Activated naive CD8-positive, alpha-beta T cell treated with anti-CD3 and anti-CD28 coated beads, Interleukin-2, amount 50 U/mL, for 24 hours (primary cell): ENCODE measurements at regions not wholly inside any gene's neighbourhood (a gene's known extent, or its start where the extent isn't known, plus 50 kb on each side); places are given as distances from the start of the nearest gene placed in this dataset.

ENCODE experiments used
- ATAC-seq: fragments of 150-1000 bp; cut with Tn5 transposase; one replicate; pipeline ENCODE4 v1.10.0; 2021
- DNase-seq: peaks from one replicate; pipeline ENCODE4 v3.0.0; 2021
- H3K27ac Mint-ChIP-seq: one replicate; pipeline ENCODE4 v1.8.0; 2021; ENCODE audit warnings: mild to moderate bottlenecking, mixed read lengths
- H3K27me3 Mint-ChIP-seq: one replicate; pipeline ENCODE4 v1.8.0; 2021; ENCODE audit warnings: mixed read lengths
- H3K36me3 Mint-ChIP-seq: one replicate; pipeline ENCODE4 v1.8.0; 2021; ENCODE audit warnings: low read depth, mixed read lengths
- H3K4me1 Mint-ChIP-seq: one replicate; pipeline ENCODE4 v1.8.0; 2021; ENCODE audit warnings: mixed read lengths
- H3K4me3 Mint-ChIP-seq: one replicate; pipeline ENCODE4 v1.8.0; 2021; ENCODE audit warnings: mild to moderate bottlenecking, moderate library complexity, mixed read lengths
- H3K9me3 Mint-ChIP-seq: one replicate; pipeline ENCODE4 v1.8.0; 2021; ENCODE audit warnings: mixed read lengths

DNA sequence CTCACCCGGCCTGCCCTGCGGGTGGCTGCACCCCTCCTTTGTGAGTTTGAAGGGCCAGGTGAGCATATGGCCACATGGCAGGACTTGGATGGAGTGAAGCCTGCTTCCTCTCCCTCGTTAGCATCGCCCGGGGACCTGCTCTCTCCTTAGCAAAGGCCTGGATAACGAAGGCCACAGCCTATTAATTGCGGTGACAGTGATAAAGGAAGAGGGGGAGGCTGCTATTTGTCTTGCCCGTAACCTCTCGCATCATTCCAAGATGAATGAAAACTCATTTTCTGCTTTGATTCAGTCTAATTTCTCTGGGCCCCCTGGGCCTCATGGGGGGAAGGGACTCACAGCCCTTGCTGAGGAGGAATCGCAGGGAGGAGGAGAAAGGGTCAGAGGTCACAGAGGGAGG is 68.5 kb upstream of the LHX1 start:
- no peak overlapping the region for H3K4me3 Mint-ChIP-seq
- no peak for ATAC-seq
- no peak overlapping the region for H3K27ac Mint-ChIP-seq
- H3K36me3 Mint-ChIP-seq, result no peaks in the 10 kb centered on the region
- no peaks in the 10 kb centered on the region for H3K4me1 Mint-ChIP-seq
- no peak for DNase-seq
- H3K27me3 Mint-ChIP-seq, result peaks cover 12% of the 10 kb centered on the region
- H3K9me3 Mint-ChIP-seq, result no peaks in the 10 kb centered on the region

DNA sequence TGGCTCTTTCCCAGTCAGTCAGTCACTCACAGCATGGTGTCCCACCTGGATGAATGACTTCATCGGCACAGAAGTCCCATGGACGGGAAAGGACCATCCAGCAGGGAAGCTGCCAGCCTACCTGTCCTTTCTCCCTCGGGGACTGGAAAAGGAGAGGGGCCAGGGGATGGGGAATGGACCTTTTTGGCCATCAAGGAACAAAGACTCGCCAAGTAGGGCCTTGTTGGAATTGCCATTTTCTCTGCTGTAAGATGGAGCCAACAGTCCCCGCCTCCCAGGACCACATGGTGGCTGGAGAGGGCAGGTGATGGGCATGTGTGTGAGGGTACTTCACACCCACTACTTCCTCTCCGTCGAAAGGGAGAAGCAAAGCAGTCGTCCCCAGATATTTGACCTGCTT is 67.8 kb upstream of the LHX1 start:
- no peak overlapping the region for H3K27ac Mint-ChIP-seq
- no peak overlapping the region for H3K4me3 Mint-ChIP-seq
- H3K4me1 Mint-ChIP-seq, result no peaks in the 10 kb centered on the region
- no peaks in the 10 kb centered on the region for H3K9me3 Mint-ChIP-seq
- peaks cover 9% of the 10 kb centered on the region for H3K27me3 Mint-ChIP-seq
- DNase-seq, result no peak
- no peaks in the 10 kb centered on the region for H3K36me3 Mint-ChIP-seq
- no peak for ATAC-seq

DNA sequence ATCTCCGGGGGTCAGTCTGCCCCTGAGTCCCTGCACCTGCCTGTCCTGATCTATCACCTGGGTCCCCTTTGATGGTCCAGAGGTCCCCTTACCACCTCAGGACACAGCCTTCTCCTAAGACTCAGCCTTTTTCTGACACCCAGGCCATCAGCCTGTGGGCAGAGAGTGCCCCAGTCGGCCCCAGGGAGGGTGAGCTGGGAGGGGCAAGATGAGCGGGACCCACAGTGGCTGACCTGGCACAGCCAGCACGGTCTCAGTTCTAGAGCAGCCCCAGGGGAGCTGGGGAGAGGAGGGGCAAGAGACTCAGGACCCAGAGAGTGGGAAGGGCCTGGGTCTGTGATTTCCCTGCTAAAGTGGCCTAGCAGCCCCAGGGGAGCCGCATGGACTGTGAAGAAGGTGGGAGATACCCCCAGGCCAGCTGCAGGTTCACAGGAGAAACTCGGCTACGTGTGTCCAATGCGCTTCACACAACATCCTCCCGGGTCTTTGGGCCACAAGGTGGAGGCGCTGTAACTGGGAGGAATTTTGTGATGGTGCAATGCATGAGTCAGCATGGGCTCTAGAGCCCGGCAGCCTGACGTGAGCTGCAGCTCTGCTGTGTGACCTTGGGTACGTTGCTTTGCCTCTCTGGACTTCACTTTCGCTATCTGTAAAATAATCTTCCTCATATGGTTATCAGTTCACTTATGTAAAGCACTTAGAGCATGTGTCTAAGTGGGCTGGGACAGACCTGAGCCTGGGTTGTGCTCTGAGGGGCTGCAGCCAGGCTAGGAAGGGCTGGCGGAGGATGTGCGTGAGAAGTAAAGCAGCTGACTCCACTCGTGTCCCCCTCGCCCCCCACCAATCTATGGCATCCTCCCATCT is 67.2 kb upstream of the LHX1 start:
- no peak overlapping the region for H3K4me3 Mint-ChIP-seq
- no peak for DNase-seq
- ATAC-seq, result no peak
- H3K4me1 Mint-ChIP-seq, result no peaks in the 10 kb centered on the region
- no peak overlapping the region for H3K27ac Mint-ChIP-seq
- no peaks in the 10 kb centered on the region for H3K36me3 Mint-ChIP-seq
- peaks cover 9% of the 10 kb centered on the region for H3K27me3 Mint-ChIP-seq
- no peaks in the 10 kb centered on the region for H3K9me3 Mint-ChIP-seq

DNA sequence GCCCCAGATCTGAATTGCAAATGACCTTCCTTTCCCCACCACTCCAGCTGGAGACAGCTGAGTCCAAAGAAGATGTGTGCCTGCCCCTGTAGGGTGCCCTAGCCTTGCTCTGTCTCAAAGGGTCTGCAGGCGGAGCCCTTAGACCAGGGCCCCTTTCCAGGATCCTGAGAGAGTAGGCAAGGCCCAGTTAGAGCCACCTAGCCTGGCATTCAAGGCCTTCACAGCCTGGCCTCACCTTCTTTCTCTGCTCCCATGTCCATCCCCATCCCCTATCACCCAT is 66.6 kb upstream of the LHX1 start:
- ATAC-seq (no peak), DNase-seq (no peak)
- H3K4me1 Mint-ChIP-seq, result peaks cover 3% of the 10 kb centered on the region
- H3K27ac Mint-ChIP-seq, result no peak overlapping the region
- H3K4me3 Mint-ChIP-seq, result no peak overlapping the region
- no peaks in the 10 kb centered on the region for H3K9me3 Mint-ChIP-seq
- peaks cover 9% of the 10 kb centered on the region for H3K27me3 Mint-ChIP-seq
- no peaks in the 10 kb centered on the region for H3K36me3 Mint-ChIP-seq

DNA sequence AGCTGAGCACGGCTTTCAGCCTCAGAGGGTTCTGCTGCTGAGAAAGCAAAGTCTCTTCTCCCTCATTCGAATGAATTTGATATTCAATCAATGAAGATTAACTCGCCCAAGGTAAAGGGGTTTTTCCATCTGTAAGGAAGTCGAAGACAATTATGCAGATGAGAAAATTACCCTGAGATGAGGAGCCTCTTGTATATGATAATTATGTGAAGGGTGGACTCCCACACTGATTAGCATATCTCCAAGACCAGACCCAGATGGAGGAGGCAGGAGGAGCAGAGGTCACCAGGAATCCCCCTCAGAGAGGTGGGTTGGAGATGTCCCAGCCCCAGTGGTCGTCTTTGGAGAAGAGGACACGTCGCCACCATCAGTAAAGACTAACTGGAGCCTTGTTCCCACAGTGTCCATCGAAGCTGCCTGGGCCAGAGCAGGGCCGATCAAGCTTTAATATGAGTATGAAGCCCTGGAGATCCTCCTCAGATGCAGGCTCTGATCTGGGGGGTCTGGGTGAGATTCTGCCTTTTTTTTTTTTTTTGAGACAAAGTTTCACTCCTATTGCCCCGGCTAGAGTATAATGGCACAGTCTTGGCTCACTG is 61.5 kb upstream of the LHX1 start:
- Mint-ChIP-seq H3K27ac (no peak overlapping the region), H3K36me3 (no peaks in the 10 kb centered on the region), H3K4me3 (no peak overlapping the region), H3K9me3 (peaks cover under 1% of the 10 kb centered on the region), H3K4me1 (peaks cover 3% of the 10 kb centered on the region), H3K27me3 (peaks cover 11% of the 10 kb centered on the region)
- ATAC-seq (no peak), DNase-seq (no peak)

DNA sequence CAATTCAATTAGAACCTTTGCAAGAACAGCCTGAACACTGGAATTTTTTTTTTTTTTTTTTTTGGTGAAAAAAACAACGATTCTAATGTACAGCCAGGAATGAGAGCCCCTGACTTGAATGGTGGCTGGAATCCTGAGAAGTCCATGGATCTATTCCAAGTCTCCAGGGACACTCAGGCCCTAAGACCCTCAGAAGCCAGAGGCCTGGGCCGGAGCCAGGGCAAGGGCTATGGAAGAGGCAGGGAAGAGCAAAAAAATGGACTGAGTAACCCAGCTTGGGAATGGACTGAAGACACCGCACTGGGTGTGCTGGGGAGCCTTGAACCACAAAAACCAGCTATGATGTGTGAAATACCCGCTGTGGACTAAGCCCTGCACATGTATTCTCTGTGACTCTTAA is 60.3 kb upstream of the LHX1 start:
- Mint-ChIP-seq H3K4me1 (peaks cover 3% of the 10 kb centered on the region), H3K36me3 (no peaks in the 10 kb centered on the region), H3K27me3 (peaks cover 21% of the 10 kb centered on the region), H3K9me3 (peaks cover 7% of the 10 kb centered on the region), H3K27ac (no peak overlapping the region), H3K4me3 (no peak overlapping the region)
- ATAC-seq (no peak), DNase-seq (no peak)

DNA sequence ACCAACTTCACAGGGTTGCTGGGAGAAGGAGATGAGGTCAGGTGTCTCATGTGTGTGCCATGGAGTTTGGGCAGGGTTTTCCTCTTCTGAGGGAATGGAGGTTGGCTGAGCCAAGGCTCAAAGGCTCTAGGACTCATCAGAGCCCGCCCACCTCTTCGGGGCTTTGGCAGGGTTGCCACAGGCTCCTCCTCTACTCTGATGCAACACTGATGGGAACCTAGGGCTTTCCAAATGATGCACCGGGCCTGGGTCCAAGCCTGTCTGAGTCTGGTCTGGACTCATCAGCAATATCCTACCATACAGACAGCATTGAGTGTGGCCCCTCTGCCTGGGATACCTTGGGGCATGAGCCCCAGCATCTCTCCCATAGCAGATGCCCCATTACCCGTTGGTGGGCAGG is 59.5 kb upstream of the LHX1 start:
- H3K9me3 Mint-ChIP-seq, result peaks cover 12% of the 10 kb centered on the region
- ATAC-seq (no peak), DNase-seq (no peak)
- H3K4me3 Mint-ChIP-seq, result no peak overlapping the region
- H3K4me1 Mint-ChIP-seq, result peaks cover 3% of the 10 kb centered on the region
- peaks cover 28% of the 10 kb centered on the region for H3K27me3 Mint-ChIP-seq
- H3K27ac Mint-ChIP-seq, result no peak overlapping the region
- H3K36me3 Mint-ChIP-seq, result no peaks in the 10 kb centered on the region

DNA sequence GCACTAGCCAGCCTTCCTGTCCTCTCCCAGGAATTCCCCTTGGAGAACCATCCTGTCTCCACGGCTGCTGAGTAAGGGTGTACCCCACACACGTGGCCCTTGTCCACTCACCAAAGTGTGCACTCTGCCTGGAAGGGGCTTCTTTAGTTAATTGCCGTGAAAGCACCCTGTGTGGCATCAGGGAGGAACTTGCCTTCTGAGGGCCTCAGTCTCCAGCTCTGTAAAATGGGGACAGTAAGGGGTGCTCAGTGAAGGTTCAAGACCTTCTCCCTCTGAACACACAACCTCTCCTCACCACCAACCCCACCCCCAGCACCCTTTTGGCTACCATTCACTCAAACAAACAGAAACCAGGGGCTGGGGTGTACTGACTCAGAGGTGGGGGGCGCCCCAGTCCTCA is 59.1 kb upstream of the LHX1 start:
- H3K27ac Mint-ChIP-seq, result no peak overlapping the region
- peaks cover 3% of the 10 kb centered on the region for H3K4me1 Mint-ChIP-seq
- no peak overlapping the region for H3K4me3 Mint-ChIP-seq
- peaks cover 30% of the 10 kb centered on the region for H3K27me3 Mint-ChIP-seq
- no peaks in the 10 kb centered on the region for H3K36me3 Mint-ChIP-seq
- ATAC-seq, result no peak
- DNase-seq, result no peak
- peaks cover 12% of the 10 kb centered on the region for H3K9me3 Mint-ChIP-seq

DNA sequence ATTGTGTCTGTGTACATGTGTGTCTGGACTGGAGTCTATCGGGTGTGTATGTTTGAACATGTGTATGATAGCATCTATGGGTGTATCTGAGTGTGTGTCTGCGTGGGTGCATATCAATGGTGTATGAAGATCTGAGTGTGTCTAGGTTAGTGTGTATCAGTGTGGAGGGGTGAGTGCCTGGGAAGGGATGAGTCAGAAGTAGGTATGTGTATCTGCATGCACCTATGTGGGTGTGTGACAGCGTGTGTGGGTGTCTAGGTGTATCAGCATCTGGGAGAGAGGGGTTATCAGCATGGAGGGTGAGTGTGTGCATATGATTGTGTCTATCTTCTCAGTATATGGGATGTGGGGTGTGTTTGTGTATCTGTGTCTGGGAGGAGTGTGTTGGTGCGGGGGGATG is 58.2 kb upstream of the LHX1 start:
- DNase-seq (no peak), ATAC-seq (peak; percentile 50)
- H3K9me3 Mint-ChIP-seq, result peaks cover 12% of the 10 kb centered on the region
- no peak overlapping the region for H3K4me3 Mint-ChIP-seq
- no peaks in the 10 kb centered on the region for H3K36me3 Mint-ChIP-seq
- peaks cover 36% of the 10 kb centered on the region for H3K27me3 Mint-ChIP-seq
- H3K27ac Mint-ChIP-seq, result no peak overlapping the region
- H3K4me1 Mint-ChIP-seq, result peaks cover 3% of the 10 kb centered on the region

DNA sequence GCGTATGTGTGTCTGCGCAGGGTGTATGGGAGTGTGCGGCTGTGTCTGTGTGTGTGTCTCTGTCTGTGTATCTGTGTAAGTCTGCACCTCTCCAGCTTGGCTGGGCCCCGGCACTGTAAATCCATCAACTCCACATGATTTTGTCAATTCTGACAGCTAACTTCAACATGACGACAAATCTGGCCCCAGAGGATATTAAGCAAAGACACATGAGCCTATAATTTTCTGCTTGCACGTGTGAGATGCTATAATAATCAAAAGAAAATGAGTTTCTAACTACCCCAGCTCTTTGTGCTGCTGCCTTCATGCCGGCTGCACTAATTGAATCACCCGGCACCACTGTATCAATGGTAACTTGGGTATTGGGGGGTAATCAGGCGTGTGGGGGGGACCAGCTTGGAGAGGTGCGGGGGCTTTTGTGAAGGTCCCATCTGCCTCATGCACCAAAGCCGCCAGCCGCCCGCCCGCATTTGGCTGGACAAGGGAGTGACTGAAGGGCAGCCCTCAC is 57.6 kb upstream of the LHX1 start:
- DNase-seq (no peak), ATAC-seq (no peak)

DNA sequence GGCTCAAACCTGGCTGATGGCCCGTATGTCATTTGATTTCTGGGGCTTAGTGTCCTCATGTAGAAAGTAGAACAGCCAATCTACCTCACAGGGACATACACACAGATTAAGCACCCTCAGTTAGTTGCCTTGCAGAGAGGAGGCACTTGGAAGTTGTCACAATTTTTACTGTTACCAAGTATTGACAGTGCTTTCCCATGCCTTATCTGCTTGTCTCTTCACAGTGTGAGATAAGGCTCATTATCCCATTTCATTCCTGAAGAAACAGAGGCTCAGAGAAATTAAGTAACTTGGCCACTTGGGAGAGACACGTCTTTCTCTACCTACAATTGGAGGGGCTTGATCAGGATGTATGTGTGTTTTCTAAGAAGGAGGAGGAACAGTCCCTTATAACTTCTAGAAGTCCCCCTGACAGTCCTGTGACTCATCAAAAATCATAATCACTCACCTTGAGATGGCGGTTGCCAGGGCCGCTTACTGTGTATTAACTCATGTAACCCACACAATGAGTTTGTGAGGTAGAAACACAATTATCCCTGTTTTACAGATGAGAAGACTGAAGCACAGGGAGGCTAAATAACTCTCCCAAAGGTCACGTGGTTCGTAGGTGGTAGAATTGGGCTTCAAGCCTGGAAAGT is 56.9 kb upstream of the LHX1 start:
- H3K27me3 Mint-ChIP-seq, result peaks cover 47% of the 10 kb centered on the region
- no peak overlapping the region for H3K4me3 Mint-ChIP-seq
- H3K4me1 Mint-ChIP-seq, result peaks cover 1% of the 10 kb centered on the region
- H3K9me3 Mint-ChIP-seq, result peaks cover 12% of the 10 kb centered on the region
- DNase-seq (no peak), ATAC-seq (no peak)
- no peaks in the 10 kb centered on the region for H3K36me3 Mint-ChIP-seq
- H3K27ac Mint-ChIP-seq, result no peak overlapping the region

More for the DNA sequence above, 57.6 kb upstream of the LHX1 start:
- Mint-ChIP-seq H3K4me3 (no peak overlapping the region), H3K4me1 (peaks cover 3% of the 10 kb centered on the region), H3K27me3 (peaks cover 42% of the 10 kb centered on the region), H3K36me3 (no peaks in the 10 kb centered on the region), H3K27ac (no peak overlapping the region), H3K9me3 (peaks cover 12% of the 10 kb centered on the region)

DNA sequence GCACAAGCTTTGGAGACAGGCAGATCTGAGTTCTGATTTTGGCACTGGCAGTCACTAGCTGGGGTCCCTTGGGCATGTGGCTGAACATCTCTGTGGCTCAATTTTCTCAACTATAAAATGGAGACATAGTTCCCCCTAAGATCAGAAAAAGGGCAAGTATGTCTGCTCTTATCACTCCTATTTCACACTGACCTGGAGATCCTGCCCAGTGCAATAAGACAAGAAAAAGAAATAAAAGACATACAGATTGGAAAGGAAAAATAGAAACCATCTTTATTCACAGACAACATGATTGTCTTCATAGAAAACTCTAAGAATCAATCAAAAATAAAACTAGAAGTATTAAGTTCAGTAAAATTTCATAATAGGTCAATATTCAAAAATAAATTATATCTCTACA is 56.0 kb upstream of the LHX1 start:
- DNase-seq (no peak), ATAC-seq (no peak)
- Mint-ChIP-seq H3K4me1 (no peaks in the 10 kb centered on the region), H3K4me3 (no peak overlapping the region), H3K9me3 (peaks cover 12% of the 10 kb centered on the region), H3K27ac (no peak overlapping the region), H3K27me3 (peaks cover 51% of the 10 kb centered on the region), H3K36me3 (no peaks in the 10 kb centered on the region)

DNA sequence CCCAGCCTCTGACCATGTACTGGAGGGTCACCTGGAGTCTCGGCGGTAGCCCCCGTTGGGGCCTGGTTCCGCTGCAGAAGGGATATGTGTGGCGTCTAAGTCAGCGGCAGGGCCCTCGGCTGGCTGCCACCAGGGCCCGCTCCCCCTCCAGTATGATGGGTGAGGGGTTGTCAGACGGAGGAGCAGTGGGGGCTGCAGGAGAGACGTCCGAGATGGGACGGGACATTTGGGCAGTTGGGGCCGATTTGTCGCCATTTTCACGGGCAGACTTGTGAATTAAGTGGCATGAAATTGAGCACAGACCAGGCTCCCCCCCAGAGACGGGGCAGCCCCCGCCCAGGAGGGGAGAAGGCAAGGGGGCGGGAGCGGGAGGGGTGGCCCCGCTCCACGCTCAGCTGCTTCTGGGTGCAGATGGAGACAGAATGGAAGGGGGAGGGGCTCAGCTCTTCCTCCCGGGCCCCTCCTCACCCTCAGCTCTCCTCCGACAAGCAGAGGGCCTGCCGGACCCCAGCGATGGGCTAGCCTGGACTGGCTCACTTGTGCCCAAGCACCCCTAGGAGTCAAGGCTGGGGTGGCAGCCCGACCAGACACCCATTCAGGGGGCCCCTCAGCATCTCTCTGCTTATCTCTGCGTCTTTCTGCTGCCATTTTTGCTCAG is 52.7 kb upstream of the LHX1 start:
- DNase-seq (no peak), ATAC-seq (no peak)
- Mint-ChIP-seq H3K27ac (no peak overlapping the region), H3K36me3 (no peaks in the 10 kb centered on the region), H3K4me3 (no peak overlapping the region), H3K27me3 (peaks cover 56% of the 10 kb centered on the region), H3K4me1 (no peaks in the 10 kb centered on the region), H3K9me3 (peaks cover 12% of the 10 kb centered on the region)

DNA sequence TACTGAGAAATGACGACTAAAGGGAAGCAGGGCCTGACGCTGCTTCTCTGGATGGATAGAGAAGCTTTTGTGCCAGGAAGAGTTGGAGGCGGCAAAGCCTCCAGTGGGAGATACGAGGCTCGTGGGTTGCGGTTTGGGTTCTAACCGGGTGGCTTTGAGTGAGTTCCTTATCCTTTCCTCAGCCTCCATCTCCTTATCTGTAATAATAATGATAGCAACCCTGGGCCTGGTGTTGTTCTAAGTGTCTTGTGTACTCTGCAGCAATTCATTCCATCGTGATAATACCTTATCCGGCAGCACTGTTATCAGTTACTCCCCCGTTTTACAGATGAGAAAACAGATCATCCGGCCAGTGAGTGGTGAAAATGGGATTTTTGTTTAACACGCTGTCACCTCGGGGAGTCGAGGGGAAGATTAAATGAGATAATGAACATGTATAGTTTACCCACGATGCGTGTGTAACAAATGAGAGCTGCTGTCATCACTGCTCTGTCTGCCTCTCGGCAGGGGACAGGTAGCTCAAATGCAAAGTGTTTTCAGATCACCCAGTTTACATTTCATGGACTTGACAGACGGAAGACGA is 52.0 kb upstream of the LHX1 start:
- H3K4me3 Mint-ChIP-seq, result no peak overlapping the region
- H3K36me3 Mint-ChIP-seq, result no peaks in the 10 kb centered on the region
- DNase-seq (no peak), ATAC-seq (no peak)
- H3K4me1 Mint-ChIP-seq, result no peaks in the 10 kb centered on the region
- no peak overlapping the region for H3K27ac Mint-ChIP-seq
- peaks cover 56% of the 10 kb centered on the region for H3K27me3 Mint-ChIP-seq
- H3K9me3 Mint-ChIP-seq, result peaks cover 12% of the 10 kb centered on the region
